GM12872 (cell line): ENCODE measurements at regions not wholly inside any gene's neighbourhood (a gene's known extent, or its start where the extent isn't known, plus 50 kb on each side); places are given as distances from the start of the nearest gene placed in this dataset.

ENCODE experiments used
- CTCF ChIP-seq: IDR thresholded peaks from 3 replicates; pipeline ENCODE4 v1.5.1; 2011; ENCODE audit warnings: low read depth, mild to moderate bottlenecking, low read length, moderate library complexity; ENCODE audit not compliant: insufficient read depth

- no peak for TF ChIP-seq CTCF
Measured at GRCh38 chr2:78601113-78601512, 424.4 kb upstream of the REG3G start.

GRCh38 chr2:78602862-78603261 lies 422.6 kb upstream of the REG3G start:
- TF ChIP-seq CTCF, result no peak

- TF ChIP-seq CTCF, result no peak
Measured at GRCh38 chr2:78606895-78607294, 418.6 kb upstream of the REG3G start.

GRCh38 chr2:78614726-78615125 lies 410.8 kb upstream of the REG3G start:
- no peak for TF ChIP-seq CTCF

- no peak for TF ChIP-seq CTCF
Measured at GRCh38 chr2:78615956-78616355, 409.5 kb upstream of the REG3G start.

- TF ChIP-seq CTCF, result no peak
Measured at GRCh38 chr2:78634425-78634824, 391.1 kb upstream of the REG3G start.

- TF ChIP-seq CTCF, result no peak
Measured at GRCh38 chr2:78644854-78645253, 380.6 kb upstream of the REG3G start.
